Colonic mucosa (tissue), 4 donors: ENCODE measurements at regions not wholly inside any gene's neighbourhood (a gene's known extent, or its start where the extent isn't known, plus 50 kb on each side); places are given as distances from the start of the nearest gene placed in this dataset.

Experiments
- DNase-seq: peaks from one replicate; pipeline ENCODE4 v3.0.0-alpha.2; 2020
- H3K27ac ChIP-seq: fragments of 200-600 bp; one replicate; pipeline ENCODE4 v1.8.0; 2021
- H3K27me3 ChIP-seq: fragments of 200-600 bp; one replicate; pipeline ENCODE4 v1.8.0; 2021
- H3K36me3 ChIP-seq: fragments of 200-600 bp; one replicate; pipeline ENCODE4 v1.8.0; 2021
- H3K4me1 ChIP-seq: fragments of 200-600 bp; one replicate; pipeline ENCODE4 v1.8.0; 2021; ENCODE audit warnings: mild to moderate bottlenecking
- H3K4me3 ChIP-seq: fragments of 200-600 bp; one replicate; pipeline ENCODE4 v1.8.0; 2021
- H3K9ac ChIP-seq, 2 donors: one replicate each; pipeline ENCODE4 v1.7.0; 2013; ENCODE audit warnings: control low read depth in 2 of 2, low read depth in 2 of 2, low read length in 2 of 2
- H3K9me3 ChIP-seq: fragments of 200-600 bp; one replicate; pipeline ENCODE4 v1.8.0; 2021
- intact Hi-C: fragments of 100-400 bp; cut with DNase I; formaldehyde crosslinking; loops from one replicate; pipeline ENCODE4 v1.14.1; 2022
- TF ChIP-seq, protein P1 (sequence below): fragments of 200-600 bp; IDR thresholded peaks from one replicate; pipeline ENCODE4 v1.8.0; 2022; ENCODE audit warnings: antibody characterized with exemption, mild to moderate bottlenecking
- donor health status: healthy.
- donor health status: DM: no; HTN: no; CAD: no.
- donor health status: DM: no; HTN: no; CAD: no.

- no peak overlapping the region for H3K4me3 ChIP-seq
- no peak overlapping the region for H3K27ac ChIP-seq
- intact Hi-C loops: no loop called here
- DNase-seq: no peak
- TF ChIP-seq, protein P1, sequence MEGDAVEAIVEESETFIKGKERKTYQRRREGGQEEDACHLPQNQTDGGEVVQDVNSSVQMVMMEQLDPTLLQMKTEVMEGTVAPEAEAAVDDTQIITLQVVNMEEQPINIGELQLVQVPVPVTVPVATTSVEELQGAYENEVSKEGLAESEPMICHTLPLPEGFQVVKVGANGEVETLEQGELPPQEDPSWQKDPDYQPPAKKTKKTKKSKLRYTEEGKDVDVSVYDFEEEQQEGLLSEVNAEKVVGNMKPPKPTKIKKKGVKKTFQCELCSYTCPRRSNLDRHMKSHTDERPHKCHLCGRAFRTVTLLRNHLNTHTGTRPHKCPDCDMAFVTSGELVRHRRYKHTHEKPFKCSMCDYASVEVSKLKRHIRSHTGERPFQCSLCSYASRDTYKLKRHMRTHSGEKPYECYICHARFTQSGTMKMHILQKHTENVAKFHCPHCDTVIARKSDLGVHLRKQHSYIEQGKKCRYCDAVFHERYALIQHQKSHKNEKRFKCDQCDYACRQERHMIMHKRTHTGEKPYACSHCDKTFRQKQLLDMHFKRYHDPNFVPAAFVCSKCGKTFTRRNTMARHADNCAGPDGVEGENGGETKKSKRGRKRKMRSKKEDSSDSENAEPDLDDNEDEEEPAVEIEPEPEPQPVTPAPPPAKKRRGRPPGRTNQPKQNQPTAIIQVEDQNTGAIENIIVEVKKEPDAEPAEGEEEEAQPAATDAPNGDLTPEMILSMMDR: no peak
- no peaks in the 10 kb centered on the region for H3K27me3 ChIP-seq
- no peaks in the 10 kb centered on the region for H3K9me3 ChIP-seq
- no peaks in the 10 kb centered on the region for H3K4me1 ChIP-seq
- no peak overlapping the region for H3K9ac ChIP-seq
- no peaks in the 10 kb centered on the region for H3K36me3 ChIP-seq
Measured at GRCh38 chr5:155480731-155481131, 467.2 kb downstream of the KIF4B start.

DNA sequence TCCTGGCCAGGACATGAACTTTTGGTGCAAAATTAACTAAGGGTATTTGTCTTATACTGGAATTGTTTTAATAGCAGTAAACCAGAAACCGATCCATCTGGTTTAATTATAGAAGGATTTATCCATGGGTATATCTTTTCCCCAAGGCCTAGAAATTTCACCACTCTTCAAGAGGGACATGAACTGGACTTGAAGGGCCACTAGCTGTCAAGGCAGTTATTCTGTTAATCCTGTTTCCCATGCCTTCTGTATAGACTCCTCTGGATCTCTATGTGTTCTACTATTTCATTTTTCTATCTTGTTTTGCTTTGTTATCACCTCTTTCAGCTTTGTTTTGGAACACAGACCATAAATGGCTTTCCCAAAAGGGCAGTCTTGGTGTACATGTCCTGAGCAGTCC lies 467.6 kb downstream of the KIF4B start:
- H3K9ac ChIP-seq: no peak overlapping the region
- no peaks in the 10 kb centered on the region for H3K27me3 ChIP-seq
- H3K4me1 ChIP-seq: no peaks in the 10 kb centered on the region
- H3K4me3 ChIP-seq: no peak overlapping the region
- intact Hi-C loops: no loop called here
- TF ChIP-seq, protein P1: no peak
- no peak overlapping the region for H3K27ac ChIP-seq
- H3K9me3 ChIP-seq: no peaks in the 10 kb centered on the region
- DNase-seq: no peak
- no peaks in the 10 kb centered on the region for H3K36me3 ChIP-seq

DNA sequence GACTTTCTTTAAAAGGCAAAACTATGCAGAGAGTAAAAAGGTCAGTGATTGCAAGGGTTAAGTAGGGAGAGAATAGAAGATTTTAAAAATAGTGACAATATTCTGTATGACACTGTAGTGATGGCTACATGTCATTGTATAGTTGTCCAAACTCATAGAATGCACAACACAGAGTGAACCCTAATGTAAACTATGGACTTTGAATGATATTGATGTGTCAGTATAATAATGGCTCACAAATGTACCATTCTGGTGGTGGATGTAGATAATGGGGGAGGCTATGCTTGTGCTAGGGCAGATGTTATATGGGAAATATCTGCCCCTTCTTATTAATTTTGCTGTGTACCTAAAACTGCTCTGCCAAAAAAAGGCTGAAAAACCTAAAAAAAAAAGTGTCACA lies 468.9 kb downstream of the KIF4B start:
- no peak overlapping the region for H3K9ac ChIP-seq
- TF ChIP-seq, protein P1: no peak
- intact Hi-C loops: no loop called here

DNA sequence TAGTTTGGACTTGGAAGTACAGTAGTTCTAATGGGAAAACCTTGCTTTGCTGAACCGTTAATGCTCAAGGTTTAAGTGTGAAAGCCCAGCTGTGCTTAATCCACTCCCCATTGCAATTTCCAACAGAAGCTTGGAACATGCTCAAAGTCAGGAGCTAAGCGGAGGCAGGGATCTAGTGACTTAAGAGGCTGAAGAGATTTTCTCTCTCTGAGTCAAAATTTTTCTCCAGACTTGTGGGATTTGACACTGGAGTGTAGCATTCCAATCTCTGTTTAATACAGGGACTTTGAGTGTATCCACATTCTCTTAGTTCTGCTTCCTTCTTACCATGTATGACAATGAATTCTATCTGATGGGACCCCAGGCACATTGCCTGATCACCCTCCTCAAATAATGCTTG lies 471.8 kb downstream of the KIF4B start:
- H3K27me3 ChIP-seq: no peaks in the 10 kb centered on the region
- no peak overlapping the region for H3K27ac ChIP-seq
- H3K36me3 ChIP-seq: no peaks in the 10 kb centered on the region
- H3K9ac ChIP-seq: no peak overlapping the region
- H3K9me3 ChIP-seq: no peaks in the 10 kb centered on the region
- intact Hi-C loops: no loop called here
- H3K4me3 ChIP-seq: no peak overlapping the region
- H3K4me1 ChIP-seq: no peaks in the 10 kb centered on the region
- DNase-seq: no peak
- TF ChIP-seq, protein P1: no peak

More for the DNA sequence above, 468.9 kb downstream of the KIF4B start:
- DNase-seq: no peak
- no peaks in the 10 kb centered on the region for H3K9me3 ChIP-seq
- H3K4me1 ChIP-seq: no peaks in the 10 kb centered on the region
- no peaks in the 10 kb centered on the region for H3K36me3 ChIP-seq
- H3K4me3 ChIP-seq: no peak overlapping the region
- H3K27ac ChIP-seq: no peak overlapping the region
- no peaks in the 10 kb centered on the region for H3K27me3 ChIP-seq

DNA sequence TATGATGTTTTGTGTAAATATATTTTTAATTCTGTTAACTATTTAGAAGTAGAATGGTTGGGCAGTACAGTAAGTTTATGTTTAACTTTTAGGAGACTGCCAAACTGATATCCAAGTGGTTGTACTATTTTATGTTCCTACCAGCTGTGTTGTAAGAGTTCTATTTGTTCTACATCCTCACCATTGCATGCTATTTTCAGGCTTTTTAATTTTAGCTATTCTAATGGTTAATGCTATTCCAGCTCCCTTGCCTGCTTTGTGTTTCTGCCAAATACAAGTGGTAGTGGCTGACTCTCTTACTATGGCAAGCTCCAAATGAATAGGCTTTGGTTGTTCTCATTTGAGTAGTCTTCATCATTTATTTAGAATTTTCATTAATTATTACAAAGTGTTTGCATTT lies 476.4 kb downstream of the KIF4B start:
- Histone ChIP-seq H3K4me3 (no peak overlapping the region), H3K36me3 (no peaks in the 10 kb centered on the region), H3K27me3 (no peaks in the 10 kb centered on the region), H3K9me3 (no peaks in the 10 kb centered on the region), H3K9ac (no peak overlapping the region), H3K27ac (no peak overlapping the region), H3K4me1 (no peaks in the 10 kb centered on the region)
- intact Hi-C loops: no loop called here
- TF ChIP-seq, protein P1: no peak
- DNase-seq: no peak

- Histone ChIP-seq H3K9me3 (no peaks in the 10 kb centered on the region), H3K4me3 (no peak overlapping the region), H3K27ac (no peak overlapping the region), H3K36me3 (no peaks in the 10 kb centered on the region), H3K9ac (no peak overlapping the region), H3K27me3 (no peaks in the 10 kb centered on the region), H3K4me1 (no peaks in the 10 kb centered on the region)
- intact Hi-C loops: no loop called here
- DNase-seq: no peak
- TF ChIP-seq, protein P1: no peak
Measured at GRCh38 chr5:155492191-155492590, 478.6 kb downstream of the KIF4B start.
